Tibial artery (tissue), 4 donors: ENCODE measurements at regions not wholly inside any gene's neighbourhood (a gene's known extent, or its start where the extent isn't known, plus 50 kb on each side); places are given as distances from the start of the nearest gene placed in this dataset.

Source experiments
- DNase-seq, 2 donors: peaks; one replicate each; pipeline ENCODE4 v3.0.0-alpha.2; 2019
- H3K27ac ChIP-seq, 2 donors: fragments of 200-600 bp; sonication (generic) in 1 of 2; 1 replicate in 1 of 2; 2 replicates in 1 of 2; pipeline ENCODE4 v1.5.1; 2018 to 2019; ENCODE audit warnings: mild to moderate bottlenecking in 1 of 2
- H3K27me3 ChIP-seq, 2 donors: fragments of 200-600 bp; sonication (generic) in 1 of 2; one replicate each; pipeline versions ENCODE4 v1.5.1 to v1.6.0; 2016 to 2019
- H3K36me3 ChIP-seq, 3 donors: fragments of 200-600 bp; sonication (generic) in 2 of 3; one replicate each; pipeline ENCODE4 v1.5.1; 2016 to 2019; ENCODE audit warnings: mild to moderate bottlenecking in 2 of 3
- H3K4me1 ChIP-seq, 4 donors: fragments of 200-600 bp; sonication (generic) in 2 of 4; 1 replicate in 3 of 4; 2 replicates in 1 of 4; pipeline ENCODE4 v1.5.1; 2016 to 2019
- H3K4me3 ChIP-seq, 2 donors: fragments of 200-600 bp; sonication (generic) in 1 of 2; 1 replicate in 1 of 2; 2 replicates in 1 of 2; pipeline ENCODE4 v1.5.1; 2018 to 2019; ENCODE audit warnings: mild to moderate bottlenecking in 2 of 2
- H3K9me3 ChIP-seq, 3 donors: fragments of 200-600 bp; sonication (generic) in 1 of 3; one replicate each; pipeline ENCODE4 v1.5.1; 2016 to 2019
- intact Hi-C: fragments of 100-400 bp; cut with DNase I; formaldehyde crosslinking; loops from one replicate; pipeline ENCODE4 v1.15.0; 2023; ENCODE audit warnings: low total_unique reads
- TF ChIP-seq, protein P1 (sequence below), 2 experiments: fragments of 200-600 bp in 1 of 2; fragments of 450-650 bp in 1 of 2; IDR thresholded peaks; one replicate each; pipeline ENCODE4 v1.5.1; 2017 to 2019; ENCODE audit warnings: antibody characterized with exemption in 2 of 2, mild to moderate bottlenecking in 1 of 2, moderate library complexity in 1 of 2

DNA sequence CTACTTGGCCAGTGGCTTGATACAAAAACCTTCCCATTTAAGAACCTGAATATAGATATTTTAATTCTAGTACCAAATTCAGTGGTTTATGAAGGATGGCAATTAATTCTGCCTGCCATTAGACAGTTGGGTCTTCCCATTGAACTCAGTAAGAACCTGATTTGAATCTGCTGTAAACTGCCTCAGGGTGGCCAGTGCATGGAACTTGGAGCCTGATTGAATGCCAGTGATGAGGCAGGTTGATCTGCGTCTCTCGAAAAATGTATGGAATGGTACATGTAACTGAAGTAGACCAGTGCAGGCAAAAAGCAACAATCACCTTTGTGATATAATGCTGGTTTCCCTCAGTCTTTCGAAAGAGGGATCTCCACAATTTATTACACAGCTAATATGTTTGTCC lies 421.4 kb downstream of the TMA16 start:
- Histone ChIP-seq H3K27ac (no peak overlapping the region), H3K36me3 (no peaks in the 10 kb centered on the region), H3K4me1 (no peaks in the 10 kb centered on the region), H3K4me3 (no peak overlapping the region), H3K27me3 (no peaks in the 10 kb centered on the region), H3K9me3 (no peaks in the 10 kb centered on the region)
- intact Hi-C loops = no loop called here
- TF ChIP-seq, protein P1, sequence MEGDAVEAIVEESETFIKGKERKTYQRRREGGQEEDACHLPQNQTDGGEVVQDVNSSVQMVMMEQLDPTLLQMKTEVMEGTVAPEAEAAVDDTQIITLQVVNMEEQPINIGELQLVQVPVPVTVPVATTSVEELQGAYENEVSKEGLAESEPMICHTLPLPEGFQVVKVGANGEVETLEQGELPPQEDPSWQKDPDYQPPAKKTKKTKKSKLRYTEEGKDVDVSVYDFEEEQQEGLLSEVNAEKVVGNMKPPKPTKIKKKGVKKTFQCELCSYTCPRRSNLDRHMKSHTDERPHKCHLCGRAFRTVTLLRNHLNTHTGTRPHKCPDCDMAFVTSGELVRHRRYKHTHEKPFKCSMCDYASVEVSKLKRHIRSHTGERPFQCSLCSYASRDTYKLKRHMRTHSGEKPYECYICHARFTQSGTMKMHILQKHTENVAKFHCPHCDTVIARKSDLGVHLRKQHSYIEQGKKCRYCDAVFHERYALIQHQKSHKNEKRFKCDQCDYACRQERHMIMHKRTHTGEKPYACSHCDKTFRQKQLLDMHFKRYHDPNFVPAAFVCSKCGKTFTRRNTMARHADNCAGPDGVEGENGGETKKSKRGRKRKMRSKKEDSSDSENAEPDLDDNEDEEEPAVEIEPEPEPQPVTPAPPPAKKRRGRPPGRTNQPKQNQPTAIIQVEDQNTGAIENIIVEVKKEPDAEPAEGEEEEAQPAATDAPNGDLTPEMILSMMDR (IDR thresholded peaks at IDR 0.05) = no peak
- no peak for DNase-seq

DNA sequence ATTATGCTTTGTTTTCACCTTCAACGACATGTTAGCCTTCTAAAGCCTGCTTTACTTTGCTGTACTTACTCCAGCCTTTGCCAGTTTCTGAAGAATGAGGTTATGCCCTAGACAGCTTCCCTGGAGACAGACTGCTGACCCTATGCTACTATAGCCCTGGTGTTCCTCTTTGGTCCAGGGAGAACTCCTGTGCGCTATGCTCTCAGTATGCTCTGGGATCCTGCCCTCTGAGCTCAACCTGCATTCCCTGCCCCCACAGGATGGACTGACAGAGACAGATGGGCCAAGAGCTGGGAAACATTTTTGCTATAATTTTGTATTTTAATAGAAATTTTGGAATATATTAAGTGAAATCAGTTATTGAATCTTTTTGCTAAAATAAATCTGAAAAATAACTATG lies 425.9 kb downstream of the TMA16 start:
- Histone ChIP-seq H3K27me3 (no peaks in the 10 kb centered on the region), H3K4me1 (no peaks in the 10 kb centered on the region), H3K27ac (no peak overlapping the region), H3K36me3 (no peaks in the 10 kb centered on the region), H3K9me3 (no peaks in the 10 kb centered on the region), H3K4me3 (no peak overlapping the region)
- TF ChIP-seq, protein P1 (IDR thresholded peaks at IDR 0.05) = no peak
- no peak for DNase-seq
- intact Hi-C loops = no loop called here

DNA sequence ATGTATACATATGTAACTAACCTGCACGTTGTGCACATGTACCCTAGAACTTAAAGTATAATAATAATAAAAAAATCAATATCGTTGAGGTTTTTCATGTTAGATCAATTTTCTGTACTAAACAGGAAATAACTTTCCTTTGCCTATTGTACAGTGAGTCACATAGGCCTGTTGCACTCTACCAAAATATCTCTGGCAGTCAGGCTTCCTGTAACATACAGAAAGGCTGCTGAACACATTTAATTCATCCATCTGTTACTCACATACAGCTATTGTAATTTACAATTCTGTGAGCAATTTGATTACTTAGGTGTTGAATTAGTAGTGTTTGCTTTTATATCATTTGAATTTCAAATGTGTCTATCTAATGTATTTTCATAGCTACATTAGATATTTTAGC lies 427.8 kb downstream of the TMA16 start:
- Histone ChIP-seq H3K36me3 (no peaks in the 10 kb centered on the region), H3K4me3 (no peak overlapping the region), H3K27me3 (no peaks in the 10 kb centered on the region), H3K9me3 (no peaks in the 10 kb centered on the region), H3K27ac (no peak overlapping the region), H3K4me1 (no peaks in the 10 kb centered on the region)
- DNase-seq = no peak
- TF ChIP-seq, protein P1 (IDR thresholded peaks at IDR 0.05) = no peak
- intact Hi-C loops = no loop called here

DNA sequence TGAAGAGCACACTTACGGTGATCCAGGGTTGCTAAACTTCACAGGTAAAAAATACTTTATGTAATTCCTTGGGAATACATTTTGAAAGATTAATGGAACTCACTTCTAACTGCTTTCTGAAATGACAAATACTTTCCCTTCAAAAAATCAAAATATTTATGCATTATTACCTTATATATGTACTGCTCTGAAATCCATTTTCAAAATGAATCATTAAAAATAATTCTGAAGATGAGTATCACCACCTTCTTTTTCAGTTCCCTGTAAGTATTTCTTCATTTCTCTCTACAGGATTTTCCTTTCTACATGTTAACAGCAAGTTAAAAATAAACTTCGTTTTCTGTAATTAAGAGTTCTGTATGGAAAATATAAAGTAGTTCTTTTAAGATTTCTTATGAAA lies 428.6 kb downstream of the TMA16 start:
- intact Hi-C loops = no loop called here
- H3K27me3 ChIP-seq = no peaks in the 10 kb centered on the region
- no peak overlapping the region for H3K27ac ChIP-seq
- no peak for DNase-seq
- TF ChIP-seq, protein P1 (IDR thresholded peaks at IDR 0.05) = no peak
- no peaks in the 10 kb centered on the region for H3K4me1 ChIP-seq
- no peak overlapping the region for H3K4me3 ChIP-seq
- H3K36me3 ChIP-seq = no peaks in the 10 kb centered on the region
- no peaks in the 10 kb centered on the region for H3K9me3 ChIP-seq

DNA sequence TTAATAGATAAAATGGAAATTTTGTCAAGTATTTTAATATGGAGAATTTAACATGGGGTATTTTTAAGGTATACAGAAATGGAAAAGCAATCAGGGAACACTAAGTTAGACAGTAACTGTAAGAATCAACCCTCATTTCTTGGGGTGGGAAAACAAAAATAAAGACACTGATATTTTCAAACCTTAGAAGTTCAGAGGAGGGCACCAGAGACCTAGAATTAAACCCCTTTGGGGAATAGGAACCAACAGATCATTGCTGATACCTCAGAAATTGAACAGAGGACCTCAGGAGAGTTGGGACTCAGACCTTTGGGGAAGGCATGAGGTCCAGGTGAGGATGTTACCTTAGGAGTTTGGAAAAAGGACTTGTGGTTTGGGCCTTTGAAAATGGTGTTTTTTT lies 435.6 kb downstream of the TMA16 start:
- Histone ChIP-seq H3K4me3 (no peak overlapping the region), H3K27ac (no peak overlapping the region), H3K27me3 (no peaks in the 10 kb centered on the region), H3K36me3 (no peaks in the 10 kb centered on the region), H3K4me1 (no peaks in the 10 kb centered on the region), H3K9me3 (no peaks in the 10 kb centered on the region)
- TF ChIP-seq, protein P1 (IDR thresholded peaks at IDR 0.05) = no peak
- intact Hi-C loops = no loop called here
- no peak for DNase-seq

DNA sequence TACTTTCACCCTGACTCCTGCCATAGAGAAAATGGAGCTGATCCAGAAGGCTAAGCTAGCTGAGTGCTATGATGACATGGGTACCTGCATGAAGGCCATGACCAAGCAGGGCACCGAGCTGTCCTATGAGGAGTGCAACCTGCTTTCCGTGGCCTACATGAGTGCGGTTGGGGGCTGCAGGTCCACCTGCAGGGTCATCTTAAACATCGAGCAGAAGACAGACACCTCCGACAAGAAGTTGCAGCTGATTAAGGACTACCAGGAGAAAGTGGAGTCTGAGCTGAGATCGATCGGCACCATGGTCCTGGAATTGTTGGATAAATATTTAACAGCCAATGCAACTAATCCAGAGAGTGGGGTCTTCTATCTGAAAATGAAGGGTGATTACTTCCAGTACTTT lies 438.0 kb downstream of the TMA16 start:
- Histone ChIP-seq H3K27me3 (no peaks in the 10 kb centered on the region), H3K36me3 (no peaks in the 10 kb centered on the region), H3K9me3 (no peaks in the 10 kb centered on the region), H3K4me1 (no peaks in the 10 kb centered on the region), H3K27ac (no peak overlapping the region), H3K4me3 (no peak overlapping the region)
- TF ChIP-seq, protein P1 (IDR thresholded peaks at IDR 0.05) = no peak
- intact Hi-C loops = no loop called here
- DNase-seq = no peak
